HCT116 (cell line): ENCODE measurements at regions not wholly inside any gene's neighbourhood (a gene's known extent, or its start where the extent isn't known, plus 50 kb on each side); places are given as distances from the start of the nearest gene placed in this dataset.

Source experiments
- ATAC-seq: fragments of 200-7000 bp; cut with Tn5 transposase; 2 replicates; pipeline ENCODE4 v1.9.1; 2020; ENCODE audit warnings: mild to moderate bottlenecking, moderate library complexity
- BruUV-seq: library from RNA; stranded (reverse); fragments of 400-500 nt; replicated peaks from 2 replicates; lab custom pipeline; 2021; lab: Mats Ljungman, UMichigan
- CTCF ChIA-PET: fragments of 300-600 bp; sonication (Branson Sonifier 250); formaldehyde crosslinking; loops from one replicate; lab custom pipeline; 2021; ENCODE audit warnings: antibody characterized with exemption; lab: Charles Lee
- POLR2A ChIA-PET: fragments of 300-600, 350-600 bp; sonication (Branson Sonifier 250); formaldehyde crosslinking; loops from one replicate; lab custom pipeline; 2021; ENCODE audit warnings: antibody characterized with exemption; lab: Charles Lee
- RAD21 ChIA-PET, 2 experiments: fragments of 300-600 bp; sonication (Branson Sonifier 250); formaldehyde crosslinking; loops; one replicate each; lab custom pipeline; 2023; ENCODE audit warnings: low total read pairs in 2 of 2; ENCODE audit not compliant: uncharacterized antibody in 2 of 2, unreplicated experiment in 2 of 2, low non-redundant PET in 1 of 2; lab: Charles Lee
- DNase-seq: peaks from one replicate; pipeline ENCODE4 v3.0.0-alpha.2; 2010; ENCODE audit warnings: low read depth, low spot score
- H2AFZ ChIP-seq: fragments of 200-600 bp; shearing (Covaris generic), sonication (generic); 2 replicates; pipeline ENCODE4 v1.6.1; 2017; ENCODE audit warnings: low read depth, mixed run types, mixed read lengths, antibody characterized with exemption, low read length; ENCODE audit not compliant: poor library complexity, severe bottlenecking
- H3K27ac ChIP-seq: 2 replicates; pipeline ENCODE4 v1.5.1; 2012; ENCODE audit warnings: low read depth, low read length
- H3K27me3 ChIP-seq: fragments of 200-600 bp; sonication (generic); 2 replicates; pipeline ENCODE4 v1.6.1; 2016; ENCODE audit warnings: mixed run types, low read length, mixed read lengths; ENCODE audit not compliant: insufficient read depth
- H3K36me3 ChIP-seq, 2 experiments: fragments of 200-500 bp in 1 of 2; fragments of 200-600 bp in 1 of 2; sonication (Bioruptor generic) in 1 of 2; sonication (generic) in 1 of 2; 2 replicates each; pipeline versions ENCODE4 v1.5.1 to v1.6.1; 2014 to 2016; ENCODE audit warnings: low read length in 2 of 2, inconsistent platforms in 1 of 2, mixed read lengths in 1 of 2, mixed run types in 1 of 2; ENCODE audit not compliant: insufficient read depth in 2 of 2, control insufficient read depth in 1 of 2
- H3K4me1 ChIP-seq, 2 experiments: fragments of 200-600 bp in 1 of 2; sonication (generic) in 1 of 2; 2 replicates each; pipeline versions ENCODE4 v1.5.1 to v1.6.1; 2012 to 2017; ENCODE audit warnings: low read length in 2 of 2, inconsistent platforms in 1 of 2, mild to moderate bottlenecking in 1 of 2, mixed read lengths in 1 of 2, mixed run types in 1 of 2, moderate library complexity in 1 of 2; ENCODE audit not compliant: insufficient read depth in 2 of 2, control insufficient read depth in 1 of 2
- H3K4me2 ChIP-seq: fragments of 200-600 bp; sonication (generic); 2 replicates; pipeline ENCODE4 v1.6.1; 2017; ENCODE audit warnings: mixed run types, low read length, mixed read lengths
- H3K4me3 ChIP-seq, 2 experiments: fragments of 200-600 bp in 1 of 2; sonication (generic) in 1 of 2; replicated peaks in 1 of 2; 2 replicates each; pipeline ENCODE4 v1.5.1; 2011 to 2016; ENCODE audit warnings: low read length in 2 of 2, control low read depth in 1 of 2, low read depth in 1 of 2, mild to moderate bottlenecking in 1 of 2, mixed read lengths in 1 of 2, mixed run types in 1 of 2
- H3K79me2 ChIP-seq: fragments of 200-600 bp; sonication (generic); 2 replicates; pipeline ENCODE4 v1.6.1; 2017; ENCODE audit warnings: mild to moderate bottlenecking, mixed run types, low read length, moderate library complexity, mixed read lengths; ENCODE audit not compliant: insufficient read depth
- H3K9ac ChIP-seq: fragments of 200-600 bp; sonication (generic); 2 replicates; pipeline ENCODE4 v1.6.1; 2016; ENCODE audit warnings: low read length, mixed read lengths
- H3K9me2 ChIP-seq: fragments of 200-600 bp; sonication (generic), shearing (Covaris generic); 2 replicates; pipeline ENCODE4 v1.6.1; 2017; ENCODE audit warnings: mixed run types, mild to moderate bottlenecking, moderate library complexity; ENCODE audit not compliant: insufficient read depth
- H3K9me3 ChIP-seq, 2 experiments: fragments of 200-500 bp in 1 of 2; fragments of 200-600 bp in 1 of 2; sonication (Bioruptor generic) in 1 of 2; sonication (generic) in 1 of 2; 2 replicates each; pipeline ENCODE4 v1.6.1; 2014 to 2017; ENCODE audit warnings: low read length in 2 of 2, mixed read lengths in 2 of 2, inconsistent platforms in 1 of 2, low read depth in 1 of 2, mild to moderate bottlenecking in 1 of 2, mixed run types in 1 of 2, moderate library complexity in 1 of 2; ENCODE audit not compliant: control insufficient read depth in 1 of 2, insufficient read depth in 1 of 2
- H4K20me1 ChIP-seq: fragments of 200-600 bp; sonication (generic), shearing (Covaris generic); 2 replicates; pipeline ENCODE4 v1.6.1; 2017; ENCODE audit warnings: mixed run types, mild to moderate bottlenecking, moderate library complexity; ENCODE audit not compliant: insufficient read depth
- CBX3 ChIP-seq: IDR thresholded peaks from 2 replicates; pipeline ENCODE4 v1.6.1; 2012; ENCODE audit warnings: low read depth
- CEBPB ChIP-seq: IDR thresholded peaks from 2 replicates; pipeline ENCODE4 v1.6.1; 2012; ENCODE audit warnings: low read depth
- CTCF ChIP-seq, 3 experiments: fragments of 200-600 bp in 1 of 3; sonication (generic) in 1 of 3; IDR thresholded peaks in 2 of 3; conservative IDR thresholded peaks in 1 of 3; 2 replicates each; pipeline ENCODE4 v1.5.1; 2012 to 2017; ENCODE audit warnings: low read depth in 2 of 3, low read length in 2 of 3, antibody characterized with exemption in 1 of 3, borderline replicate concordance in 1 of 3, control low read depth in 1 of 3, mild to moderate bottlenecking in 1 of 3, mixed read lengths in 1 of 3, mixed run types in 1 of 3, moderate library complexity in 1 of 3; ENCODE audit not compliant: insufficient read depth in 1 of 3
- EGR1 ChIP-seq: IDR thresholded peaks from 2 replicates; pipeline ENCODE4 v1.6.1; 2012; ENCODE audit warnings: low read depth
- ELF1 ChIP-seq: IDR thresholded peaks from 2 replicates; pipeline ENCODE4 v1.6.1; 2012; ENCODE audit warnings: low read depth, borderline replicate concordance
- EZH2 ChIP-seq: fragments of 200-600 bp; sonication (generic); IDR thresholded peaks from 2 replicates; pipeline ENCODE4 v1.6.1; 2017; ENCODE audit warnings: antibody characterized with exemption, mixed run types
- EZH2phosphoT487 ChIP-seq: fragments of 200-600 bp; IDR thresholded peaks from 2 replicates; pipeline ENCODE4 v1.6.1; 2018; ENCODE audit warnings: antibody characterized with exemption, borderline replicate concordance
- POLR2A ChIP-seq: IDR thresholded peaks from 2 replicates; pipeline ENCODE4 v1.7.0; 2011; ENCODE audit warnings: borderline replicate concordance; ENCODE audit not compliant: insufficient read depth, insufficient read length; ENCODE audit errors: extremely low read depth
- POLR2AphosphoS5 ChIP-seq: IDR thresholded peaks from 2 replicates; pipeline ENCODE4 v1.6.1; 2011; ENCODE audit warnings: mild to moderate bottlenecking, low read depth, low read length, moderate library complexity
- RAD21 ChIP-seq: IDR thresholded peaks from 2 replicates; pipeline ENCODE4 v1.6.1; 2012; ENCODE audit warnings: low read depth, mild to moderate bottlenecking
- SIN3A ChIP-seq: IDR thresholded peaks from 2 replicates; pipeline ENCODE4 v1.6.1; 2012; ENCODE audit warnings: low read depth
- SRF ChIP-seq: IDR thresholded peaks from 2 replicates; pipeline ENCODE4 v1.6.1; 2012; ENCODE audit warnings: low read depth
- YY1 ChIP-seq: IDR thresholded peaks from 2 replicates; pipeline ENCODE4 v1.6.1; 2011; ENCODE audit warnings: low read length, low read depth, moderate library complexity, mild to moderate bottlenecking; ENCODE audit not compliant: insufficient replicate concordance; ENCODE audit errors: extremely low read depth
- ZBTB33 ChIP-seq: IDR thresholded peaks from 2 replicates; pipeline ENCODE4 v1.6.1; 2011; ENCODE audit warnings: mild to moderate bottlenecking, low read length, moderate library complexity; ENCODE audit not compliant: insufficient replicate concordance; ENCODE audit errors: extremely low read depth
- intact Hi-C: fragments of 100-400 bp; cut with micrococcal nuclease; formaldehyde crosslinking; loops from 2 replicates; pipeline ENCODE4 v1.10.0; 2022

GRCh38 chr20:24138196-24138857 is 149.7 kb upstream of the GGTLC1 start:
- RAD21 ChIA-PET = no interaction called here
- H3K4me1 ChIP-seq = no peaks in the 10 kb centered on the region
- H3K4me2 ChIP-seq = no peak overlapping the region
- no peaks in the 10 kb centered on the region for H3K79me2 ChIP-seq
- intact Hi-C loops = no loop called here
- CTCF ChIA-PET = no interaction called here
- H4K20me1 ChIP-seq = no peaks in the 10 kb centered on the region
- no TSS peak for BruUV-seq
- H2AFZ ChIP-seq = no peak overlapping the region
- POLR2A ChIA-PET = no interaction called here
- TF ChIP-seq EZH2 (no peak), CTCF (IDR thresholded peaks at IDR 0.05 in 2 of 3, conservative IDR thresholded peaks at IDR 0.05 in 1 of 3; ENCODE audit: borderline replicate concordance in 1 of 3, insufficient read depth in 1 of 3, low read depth in 2 of 3, low read length in 2 of 3) (no peak), POLR2AphosphoS5 (no peak), CBX3 (no peak), POLR2A (no peak), EZH2phosphoT487 (no peak)
- TF ChIP-seq, all 23 proteins: peak for 0
- Histone ChIP-seq H3K9me3 (peaks cover 0 to 5% of the 10 kb centered on the region in 2 experiments; a peak in 2 of 4 replicates), H3K27me3 (no peaks in the 10 kb centered on the region; the same call in 1 of the 2 replicates), H3K36me3 (no peaks in the 10 kb centered on the region), H3K27ac (no peak overlapping the region), H3K9me2 (no peaks in the 10 kb centered on the region), H3K4me3 (no peak overlapping the region), H3K9ac (no peak overlapping the region)
- ATAC-seq = no peak
- no peak for DNase-seq

- Histone ChIP-seq H3K9me2 (no peaks in the 10 kb centered on the region), H3K36me3 (no peaks in the 10 kb centered on the region), H3K9me3 (peaks cover 0 to 5% of the 10 kb centered on the region in 2 experiments; a peak in 2 of 4 replicates), H3K4me2 (no peak overlapping the region), H2AFZ (no peak overlapping the region), H4K20me1 (no peaks in the 10 kb centered on the region), H3K9ac (no peak overlapping the region)
- POLR2A ChIA-PET = no interaction called here
- intact Hi-C loops = no loop called here
- TF ChIP-seq YY1 = no peak
- TF ChIP-seq EZH2phosphoT487 = no peak
- no peak for TF ChIP-seq ZBTB33
- TF ChIP-seq CEBPB = no peak
- TF ChIP-seq SRF = no peak
- no peak for TF ChIP-seq RAD21
- TF ChIP-seq EGR1 = no peak
- no peak for TF ChIP-seq ELF1
- TF ChIP-seq SIN3A = no peak
- TF ChIP-seq, all 23 proteins: peak for 0
- H3K79me2 ChIP-seq = no peaks in the 10 kb centered on the region
- no peaks in the 10 kb centered on the region; the same call in 1 of the 2 replicates for H3K27me3 ChIP-seq
- no peak for DNase-seq
- no peaks in the 10 kb centered on the region for H3K4me1 ChIP-seq
- H3K27ac ChIP-seq = no peak overlapping the region
- no TSS peak for BruUV-seq
- no peak for ATAC-seq
- H3K4me3 ChIP-seq = no peak overlapping the region
- CTCF ChIA-PET = no interaction called here
- RAD21 ChIA-PET = no interaction called here
These were observed 148.2 kb upstream of the GGTLC1 start for GRCh38 chr20:24136659-24137246.
